Right cardiac atrium (tissue), 5 donors: ENCODE measurements at regions not wholly inside any gene's neighbourhood (a gene's known extent, or its start where the extent isn't known, plus 50 kb on each side); places are given as distances from the start of the nearest gene placed in this dataset.

Source experiments
- ATAC-seq, 2 donors: fragments of 200-7000 bp; cut with Tn5 transposase; one replicate each; pipeline versions ENCODE4 v1.8.0 to v1.9.1; 2020; ENCODE audit warnings: moderate library complexity in 2 of 2, mild to moderate bottlenecking in 1 of 2
- DNase-seq, 3 donors: peaks; one replicate each; pipeline ENCODE4 v3.0.0-alpha.2; 2020
- H3K27ac ChIP-seq: one replicate; pipeline ENCODE4 v1.5.1; 2013; ENCODE audit warnings: mild to moderate bottlenecking, low read length, control low read depth, moderate library complexity
- H3K27me3 ChIP-seq: one replicate; pipeline ENCODE4 v1.6.1; 2013; ENCODE audit not compliant: control insufficient read depth, insufficient read depth
- H3K4me1 ChIP-seq: one replicate; pipeline ENCODE4 v1.6.1; 2013; ENCODE audit warnings: low read length; ENCODE audit not compliant: control insufficient read depth, insufficient read depth
- H3K4me3 ChIP-seq: one replicate; pipeline ENCODE4 v1.5.1; 2013; ENCODE audit warnings: low read length, control low read depth
- H3K9me3 ChIP-seq: one replicate; pipeline ENCODE4 v1.6.1; 2013; ENCODE audit warnings: low read length; ENCODE audit not compliant: control insufficient read depth
- WGBS: extraction: QIAGEN DNeasy Blood & Tissue Kit; methylation state at CpG from one replicate; pipeline ENCODE4 v1.1.7; 2013; 5-methylcytosine and 5-hydroxymethylcytosine counted together
- intact Hi-C, 4 donors: fragments of 100-400 bp; cut with DNase I; formaldehyde crosslinking; loops; one replicate each; pipeline versions ENCODE4 v1.11.0 to v1.14.0; 2022 to 2023
- donor health status: healthy with polysubstance abuse.
- donor health status: DM: no; HTN: yes; CAD: no.
- donor health status: DM: no; HTN: no; CAD: no.
- donor health status: DM: no; HTN: yes; CAD: no; lungs with severe emphysema.
- donor health status: DM: yes; HTN: yes; CAD: no.

DNA sequence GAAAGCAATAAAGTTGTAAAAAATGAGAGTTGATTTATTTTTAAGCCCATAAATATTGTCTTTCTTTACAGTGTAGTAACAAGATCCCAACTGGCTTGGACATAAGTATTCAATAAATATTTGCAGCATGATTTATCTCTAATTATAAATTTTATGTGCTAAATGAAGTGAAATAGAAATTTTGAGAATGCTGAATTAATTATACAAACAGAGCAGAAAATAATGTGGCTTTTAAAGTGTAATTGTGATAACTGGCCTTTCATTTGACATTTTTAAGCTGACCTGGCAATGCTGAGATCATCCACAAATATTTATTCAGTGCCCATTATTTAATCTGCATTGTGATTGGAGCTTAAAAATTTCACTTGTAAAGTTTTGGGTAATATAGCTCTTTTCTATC, 201.6 kb upstream of the NAV3 start:
- no peaks in the 10 kb centered on the region for H3K4me1 ChIP-seq
- H3K4me3 ChIP-seq = no peak overlapping the region
- no peaks in the 10 kb centered on the region for H3K27me3 ChIP-seq
- H3K27ac ChIP-seq = no peak overlapping the region
- DNase-seq (no peak), ATAC-seq (no peak)
- intact Hi-C loops = no loop called here
- no peaks in the 10 kb centered on the region for H3K9me3 ChIP-seq

DNA sequence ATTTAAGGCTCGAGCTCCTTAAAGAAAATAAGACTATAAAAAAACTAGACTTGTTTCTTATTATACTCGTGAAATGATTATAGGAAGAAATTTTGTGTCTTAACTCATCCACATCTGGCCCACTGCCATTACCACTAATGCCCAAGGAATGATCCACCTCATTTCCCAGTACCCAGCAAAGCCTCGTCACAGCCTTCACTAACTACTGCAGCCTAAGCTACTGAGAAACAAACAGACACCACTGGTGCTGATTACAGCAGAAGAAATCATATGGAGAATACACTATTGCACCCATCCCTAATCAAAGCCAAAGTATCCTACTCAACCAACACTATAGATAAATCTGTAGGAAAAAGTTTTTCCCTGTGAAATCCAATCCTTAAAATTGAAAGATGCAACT, 205.3 kb upstream of the NAV3 start:
- Histone ChIP-seq H3K4me3 (no peak overlapping the region), H3K4me1 (no peaks in the 10 kb centered on the region), H3K27me3 (no peaks in the 10 kb centered on the region), H3K27ac (no peak overlapping the region), H3K9me3 (no peaks in the 10 kb centered on the region)
- intact Hi-C loops = no loop called here
- ATAC-seq (no peak), DNase-seq (no peak)
- 84% methylated on average over 3 of the region's 3 CpGs for WGBS

DNA sequence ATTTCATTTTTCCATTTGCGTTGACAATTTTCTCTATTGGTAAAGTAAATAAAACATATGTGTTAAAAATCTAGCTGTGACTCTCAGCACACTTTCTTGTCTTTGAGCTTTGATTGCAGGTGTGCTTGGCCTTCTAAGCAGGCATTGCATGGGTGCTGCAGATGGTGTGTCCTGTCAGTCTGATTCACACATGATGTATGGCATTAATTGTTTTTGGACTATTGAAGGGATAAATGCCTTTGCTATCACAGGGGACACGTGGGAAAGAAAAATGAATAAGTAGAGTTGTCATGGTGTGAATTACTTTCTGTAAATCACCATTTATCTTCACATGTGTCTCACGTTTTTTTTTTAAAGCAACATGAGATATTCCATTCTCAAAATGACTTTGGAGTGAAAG, 211.3 kb upstream of the NAV3 start:
- Histone ChIP-seq H3K4me1 (no peaks in the 10 kb centered on the region), H3K9me3 (no peaks in the 10 kb centered on the region), H3K27ac (no peak overlapping the region), H3K27me3 (no peaks in the 10 kb centered on the region), H3K4me3 (no peak overlapping the region)
- intact Hi-C loops = no loop called here
- ATAC-seq = no peak
- WGBS = 61% methylated on average over 3 of the region's 3 CpGs
- DNase-seq = no peak

DNA sequence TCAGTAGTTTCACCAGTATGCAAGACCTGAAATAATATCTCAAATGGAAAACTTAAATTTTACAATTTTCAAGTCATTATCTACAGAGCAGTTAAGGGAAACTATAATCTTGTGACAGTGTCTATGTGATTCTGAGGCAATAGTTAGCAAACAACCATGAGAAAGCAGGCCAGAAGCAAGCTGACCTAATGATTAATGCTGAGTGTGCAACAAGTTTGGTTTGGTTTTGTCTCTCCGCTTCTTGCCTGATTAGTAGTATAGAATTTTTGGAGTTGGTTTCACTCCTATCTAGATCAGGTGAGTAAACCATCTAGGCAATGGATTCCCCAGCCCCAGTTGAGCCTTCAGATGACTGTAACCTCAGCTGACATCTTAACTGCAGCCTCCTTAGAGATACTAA, 212.9 kb upstream of the NAV3 start:
- DNase-seq = no peak
- H3K9me3 ChIP-seq = no peaks in the 10 kb centered on the region
- WGBS = 100% methylated on average over 1 of the region's 1 CpG
- no peak for ATAC-seq
- no peaks in the 10 kb centered on the region for H3K27me3 ChIP-seq
- no peak overlapping the region for H3K4me3 ChIP-seq
- H3K4me1 ChIP-seq = no peaks in the 10 kb centered on the region
- no peak overlapping the region for H3K27ac ChIP-seq
- intact Hi-C loops = no loop called here

DNA sequence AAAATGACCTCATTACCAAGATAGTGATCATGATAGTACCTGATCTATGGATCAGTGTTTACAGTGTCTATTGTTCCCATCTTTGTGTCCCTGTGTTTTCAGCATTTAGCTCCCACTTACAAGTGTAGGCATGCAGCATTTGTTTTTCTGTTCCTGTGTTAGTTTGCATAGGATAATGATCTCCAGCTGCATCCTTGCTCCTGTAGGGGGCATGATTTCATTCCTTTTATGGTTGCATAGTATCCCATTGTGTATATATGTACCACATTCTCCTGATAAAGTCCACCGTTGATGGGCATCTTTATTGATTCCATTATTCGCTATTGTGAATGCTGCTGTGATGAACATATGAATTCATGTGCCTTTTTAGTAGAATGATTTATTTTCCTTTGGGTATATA, 215.4 kb upstream of the NAV3 start:
- ATAC-seq (no peak), DNase-seq (no peak)
- Histone ChIP-seq H3K4me1 (no peaks in the 10 kb centered on the region), H3K27me3 (no peaks in the 10 kb centered on the region), H3K27ac (no peak overlapping the region), H3K9me3 (no peaks in the 10 kb centered on the region), H3K4me3 (no peak overlapping the region)
- WGBS = 92% methylated on average over 2 of the region's 2 CpGs
- intact Hi-C loops = no loop called here

DNA sequence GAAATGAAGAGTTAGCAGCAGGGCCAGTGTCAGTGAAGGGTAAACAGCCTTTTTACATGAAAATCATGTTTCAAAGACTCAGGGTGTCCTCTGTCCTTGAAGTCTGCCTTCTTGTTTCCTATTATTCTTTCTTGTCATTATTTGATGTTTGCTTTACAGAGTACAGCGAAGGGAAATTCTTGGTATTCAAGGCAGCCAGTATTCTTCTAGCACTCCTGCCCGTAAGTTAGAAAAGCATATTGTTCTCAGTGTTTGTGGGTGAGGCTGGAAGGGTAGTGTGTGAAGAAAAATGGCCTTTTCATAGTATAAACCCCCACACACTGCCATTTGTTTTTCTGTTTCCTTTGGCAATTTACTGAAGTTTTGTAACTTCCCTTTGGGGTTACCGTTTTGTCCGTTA, 217.3 kb upstream of the NAV3 start:
- WGBS = 85% methylated on average over 4 of the region's 4 CpGs
- intact Hi-C loops = no loop called here
- H3K4me1 ChIP-seq = no peaks in the 10 kb centered on the region
- ATAC-seq (no peak), DNase-seq (no peak)
- no peak overlapping the region for H3K4me3 ChIP-seq
- no peaks in the 10 kb centered on the region for H3K9me3 ChIP-seq
- H3K27ac ChIP-seq = no peak overlapping the region
- H3K27me3 ChIP-seq = no peaks in the 10 kb centered on the region

DNA sequence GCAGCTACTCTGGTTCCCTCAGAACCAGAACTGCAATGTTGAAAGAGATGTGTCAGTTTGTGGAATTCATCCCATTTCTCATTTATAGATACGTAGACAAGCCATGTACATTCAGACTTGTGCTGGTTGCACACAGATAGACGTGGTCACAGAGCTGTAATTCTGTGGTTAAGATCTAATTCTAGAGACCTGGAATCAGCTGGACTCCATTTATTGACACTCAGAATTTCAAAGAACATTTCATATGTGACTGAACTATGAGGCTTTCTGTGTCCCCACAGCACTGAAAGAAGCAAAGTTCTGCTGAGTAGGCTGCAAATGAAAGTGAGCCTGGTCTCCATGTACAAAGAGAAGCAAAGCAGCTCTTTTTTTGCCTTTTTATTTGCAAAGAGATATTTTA, 220.2 kb upstream of the NAV3 start:
- DNase-seq (no peak), ATAC-seq (no peak)
- intact Hi-C loops = no loop called here
- no peaks in the 10 kb centered on the region for H3K27me3 ChIP-seq
- H3K4me3 ChIP-seq = no peak overlapping the region
- H3K4me1 ChIP-seq = no peaks in the 10 kb centered on the region
- H3K9me3 ChIP-seq = no peaks in the 10 kb centered on the region
- no peak overlapping the region for H3K27ac ChIP-seq
- WGBS = 82% methylated on average over 2 of the region's 2 CpGs

DNA sequence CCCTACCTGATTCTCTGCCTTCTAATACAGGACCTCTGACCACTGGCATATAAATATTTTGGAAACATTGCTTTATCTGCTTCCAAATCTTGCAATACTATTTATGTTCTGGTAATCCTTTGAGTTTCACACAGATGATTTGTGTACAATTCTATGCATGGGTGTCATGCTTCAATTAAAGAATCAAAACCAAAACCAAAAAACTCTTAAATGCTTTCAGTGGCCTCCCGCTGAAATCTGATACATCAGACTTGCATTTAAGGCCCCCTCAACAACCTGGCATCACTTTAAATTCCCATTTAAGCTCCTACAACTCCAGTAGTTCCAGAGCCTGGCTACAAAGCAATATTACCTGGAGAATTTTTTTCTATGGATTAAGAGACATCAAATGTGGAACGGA, 221.7 kb upstream of the NAV3 start:
- Histone ChIP-seq H3K9me3 (no peaks in the 10 kb centered on the region), H3K27me3 (no peaks in the 10 kb centered on the region), H3K4me1 (no peaks in the 10 kb centered on the region), H3K27ac (no peak overlapping the region), H3K4me3 (no peak overlapping the region)
- WGBS = 91% methylated on average over 2 of the region's 2 CpGs
- no peak for DNase-seq
- intact Hi-C loops = no loop called here
- no peak for ATAC-seq

DNA sequence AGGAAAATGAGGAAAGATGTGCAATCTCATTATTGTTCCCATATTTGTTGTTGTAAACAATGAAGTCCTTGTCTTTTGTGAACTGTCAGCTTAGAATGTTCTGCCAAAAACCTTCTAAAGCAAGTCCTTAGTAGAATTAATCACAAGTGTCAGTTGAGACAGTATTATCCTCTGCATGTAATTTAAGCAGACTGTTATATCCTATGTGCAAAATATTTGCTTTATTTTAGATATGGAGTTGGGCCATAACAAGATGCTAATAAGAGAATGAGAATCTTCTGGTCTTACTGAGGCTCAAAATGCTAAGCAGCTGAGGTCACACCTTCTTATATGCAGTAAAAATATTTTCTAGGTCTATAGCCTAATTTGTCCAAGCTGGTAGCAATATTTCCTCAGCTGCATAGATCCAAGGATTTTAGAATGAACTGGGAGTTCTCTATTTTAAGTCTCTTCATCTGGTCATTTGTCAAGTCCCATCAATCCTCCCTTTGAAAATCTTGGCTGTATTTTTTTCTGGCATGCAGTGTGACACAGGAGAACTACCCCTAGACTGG, 222.3 kb upstream of the NAV3 start:
- Histone ChIP-seq H3K4me3 (no peak overlapping the region), H3K27ac (no peak overlapping the region), H3K9me3 (no peaks in the 10 kb centered on the region), H3K4me1 (no peaks in the 10 kb centered on the region), H3K27me3 (no peaks in the 10 kb centered on the region)
- DNase-seq (no peak), ATAC-seq (no peak)
- intact Hi-C loops = no loop called here

DNA sequence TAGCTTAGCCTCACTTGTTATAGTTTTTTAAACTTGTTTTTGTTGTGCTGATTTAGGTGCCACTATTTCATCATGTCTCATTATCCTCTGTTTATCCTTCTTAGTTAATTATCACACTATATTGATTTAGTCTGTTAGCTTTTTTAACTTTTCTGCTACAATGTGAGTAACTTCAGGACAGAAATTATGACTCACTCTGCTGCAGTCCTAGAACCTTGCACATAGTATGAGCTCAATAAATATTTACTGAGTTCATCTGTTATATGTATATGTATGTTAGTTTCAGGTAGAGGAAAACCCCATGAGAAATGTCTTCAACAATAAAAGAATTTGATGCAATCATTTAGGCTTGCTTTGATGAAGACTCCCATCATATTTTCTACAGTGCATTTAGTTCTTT, 224.3 kb upstream of the NAV3 start:
- ATAC-seq (no peak), DNase-seq (no peak)
- H3K9me3 ChIP-seq = no peaks in the 10 kb centered on the region
- no peak overlapping the region for H3K27ac ChIP-seq
- no peaks in the 10 kb centered on the region for H3K27me3 ChIP-seq
- no peaks in the 10 kb centered on the region for H3K4me1 ChIP-seq
- H3K4me3 ChIP-seq = no peak overlapping the region
- intact Hi-C loops = no loop called here

DNA sequence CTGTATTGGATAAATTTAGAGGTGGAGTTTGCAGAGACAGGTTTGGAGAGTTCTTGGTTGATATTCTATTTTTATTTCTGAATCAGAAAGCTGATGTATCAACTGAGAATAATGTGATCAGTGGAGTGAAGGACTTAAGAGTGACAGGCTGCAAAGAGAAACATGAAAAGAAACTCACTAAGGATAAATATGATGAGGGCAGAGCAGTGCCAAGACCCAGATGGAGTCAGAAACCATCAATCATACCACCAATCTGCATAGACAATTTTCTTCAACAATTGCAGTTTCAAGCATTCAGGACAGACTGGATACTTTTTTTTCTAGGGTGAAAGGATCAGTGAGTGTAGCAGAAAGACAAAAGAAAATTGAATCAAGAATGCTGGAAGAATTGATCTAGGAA, 226.7 kb upstream of the NAV3 start:
- H3K27me3 ChIP-seq = no peaks in the 10 kb centered on the region
- H3K4me1 ChIP-seq = no peaks in the 10 kb centered on the region
- ATAC-seq (no peak), DNase-seq (no peak)
- intact Hi-C loops = no loop called here
- no peak overlapping the region for H3K27ac ChIP-seq
- no peaks in the 10 kb centered on the region for H3K9me3 ChIP-seq
- no peak overlapping the region for H3K4me3 ChIP-seq

DNA sequence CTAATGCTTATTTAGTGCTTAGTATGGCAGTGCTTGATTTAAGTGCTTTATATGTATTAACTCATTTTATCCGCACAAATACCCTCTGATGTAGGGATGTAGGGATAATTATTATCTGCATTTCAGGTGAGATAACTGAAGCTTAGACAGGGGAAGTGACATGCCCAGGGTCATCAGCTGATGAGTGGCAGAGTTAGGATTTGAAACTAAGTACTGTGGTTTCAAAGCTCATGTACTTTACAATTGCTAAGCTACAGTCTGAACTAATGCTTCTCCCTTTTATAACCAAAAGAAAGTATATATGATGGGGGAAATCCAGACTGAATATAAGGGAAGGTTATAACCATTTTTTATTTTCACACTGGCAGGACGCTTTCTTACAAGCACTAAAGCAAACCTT, 229.6 kb upstream of the NAV3 start:
- H3K9me3 ChIP-seq = no peaks in the 10 kb centered on the region
- no peak for DNase-seq
- no peak for ATAC-seq
- no peak overlapping the region for H3K27ac ChIP-seq
- H3K4me3 ChIP-seq = no peak overlapping the region
- no peaks in the 10 kb centered on the region for H3K4me1 ChIP-seq
- 91% methylated on average over 2 of the region's 2 CpGs for WGBS
- no peaks in the 10 kb centered on the region for H3K27me3 ChIP-seq
- intact Hi-C loops = no loop called here
